ENCODE measurements at regions not wholly inside any gene's neighbourhood (a gene's known extent, or its start where the extent isn't known, plus 50 kb on each side); places are given as distances from the start of the nearest gene placed in this dataset.

- ATAC-seq (ENCODE audit: poor library complexity) (no peak), DNase-seq (no peak)
- no peaks in the 10 kb centered on the region for H3K27me3 ChIP-seq (ENCODE audit: control insufficient read depth in 1 of 2, insufficient read depth in 2 of 2, low read length in 2 of 2)
- H3K4me3 Mint-ChIP-seq: no peak overlapping the region
- peaks cover 2% of the 10 kb centered on the region for H3K9me3 Mint-ChIP-seq
- H3K36me3 Mint-ChIP-seq (ENCODE audit: low read depth): no peaks in the 10 kb centered on the region
- intact Hi-C loops (cut with DNase I, micrococcal nuclease): no loop called here
- ChIA-PET CTCF (no interaction called here), POLR2A (no interaction called here)
- no peak for TF ChIP-seq CTCF (IDR thresholded peaks at IDR 0.05)
- H3K4me1 Mint-ChIP-seq (ENCODE audit: low read depth): no peaks in the 10 kb centered on the region
- no peak overlapping the region for H3K27ac Mint-ChIP-seq
- H3K4me1 ChIP-seq (ENCODE audit: insufficient read depth, low read length): no peaks in the 10 kb centered on the region
- no peaks in the 10 kb centered on the region for H3K9me3 ChIP-seq (ENCODE audit: control insufficient read depth in 1 of 2, insufficient read depth in 1 of 2, low read length in 2 of 2)
- no peaks in the 10 kb centered on the region for H3K36me3 ChIP-seq (ENCODE audit: insufficient read depth, low read length)
- H3K27me3 Mint-ChIP-seq: no peaks in the 10 kb centered on the region
- no peak overlapping the region for H3K4me3 ChIP-seq (ENCODE audit: low read length)
- no peak overlapping the region for H3K27ac ChIP-seq (ENCODE audit: low read depth in 1 of 2, low read length in 2 of 2)
These were observed 103.7 kb upstream of the MNS1 start for GRCh38 chr15:56568466-56569167.

- no peak for TF ChIP-seq CTCF (IDR thresholded peaks at IDR 0.05)
- H3K9me3 Mint-ChIP-seq: peaks cover 24% of the 10 kb centered on the region
- DNase-seq: no peak
- H3K9me3 ChIP-seq (ENCODE audit: control insufficient read depth in 1 of 2, insufficient read depth in 1 of 2, low read length in 2 of 2): peaks cover 4 to 10% of the 10 kb centered on the region in 2 experiments
- intact Hi-C loops (cut with DNase I, micrococcal nuclease): no loop called here
- H3K36me3 ChIP-seq (ENCODE audit: insufficient read depth, low read length): no peaks in the 10 kb centered on the region
- H3K4me3 ChIP-seq (ENCODE audit: low read length): no peak overlapping the region
- no peaks in the 10 kb centered on the region for H3K4me1 ChIP-seq (ENCODE audit: insufficient read depth, low read length)
- no peak overlapping the region for H3K27ac ChIP-seq (ENCODE audit: low read depth in 1 of 2, low read length in 2 of 2)
- H3K27ac Mint-ChIP-seq: no peak overlapping the region
- H3K4me1 Mint-ChIP-seq (ENCODE audit: low read depth): no peaks in the 10 kb centered on the region
- ATAC-seq (ENCODE audit: poor library complexity): no peak
- H3K27me3 ChIP-seq (ENCODE audit: control insufficient read depth in 1 of 2, insufficient read depth in 2 of 2, low read length in 2 of 2): no peaks in the 10 kb centered on the region
- H3K36me3 Mint-ChIP-seq (ENCODE audit: low read depth): no peaks in the 10 kb centered on the region
- CTCF ChIA-PET: no interaction called here
- H3K27me3 Mint-ChIP-seq: no peaks in the 10 kb centered on the region
- POLR2A ChIA-PET: no interaction called here
- H3K4me3 Mint-ChIP-seq: no peak overlapping the region
These were observed 92.5 kb upstream of the MNS1 start for GRCh38 chr15:56557415-56557814.

GRCh38 chr15:56553486-56553885 is 88.5 kb upstream of the MNS1 start:
- ChIA-PET POLR2A (no interaction called here), CTCF (no interaction called here)
- TF ChIP-seq CTCF (IDR thresholded peaks at IDR 0.05): no peak
- ATAC-seq (ENCODE audit: poor library complexity) (no peak), DNase-seq (no peak)
- H3K4me3 ChIP-seq (ENCODE audit: low read length): no peak overlapping the region
- H3K27ac ChIP-seq (ENCODE audit: low read depth in 1 of 2, low read length in 2 of 2): no peak overlapping the region
- H3K9me3 ChIP-seq (ENCODE audit: control insufficient read depth in 1 of 2, insufficient read depth in 1 of 2, low read length in 2 of 2): peaks cover 0 to 5% of the 10 kb centered on the region in 2 experiments
- Mint-ChIP-seq H3K27ac (no peak overlapping the region), H3K4me3 (no peak overlapping the region), H3K9me3 (peaks cover 23% of the 10 kb centered on the region), H3K36me3 (ENCODE audit: low read depth) (no peaks in the 10 kb centered on the region), H3K27me3 (no peaks in the 10 kb centered on the region), H3K4me1 (ENCODE audit: low read depth) (no peaks in the 10 kb centered on the region)
- no peaks in the 10 kb centered on the region for H3K4me1 ChIP-seq (ENCODE audit: insufficient read depth, low read length)
- H3K27me3 ChIP-seq (ENCODE audit: control insufficient read depth in 1 of 2, insufficient read depth in 2 of 2, low read length in 2 of 2): no peaks in the 10 kb centered on the region
- H3K36me3 ChIP-seq (ENCODE audit: insufficient read depth, low read length): no peaks in the 10 kb centered on the region
- intact Hi-C loops (cut with DNase I, micrococcal nuclease): no loop called here

Data from CD4-positive, alpha-beta T cell (primary cell).